ENCODE measurements at regions not wholly inside any gene's neighbourhood (a gene's known extent, or its start where the extent isn't known, plus 50 kb on each side); places are given as distances from the start of the nearest gene placed in this dataset.

DNA sequence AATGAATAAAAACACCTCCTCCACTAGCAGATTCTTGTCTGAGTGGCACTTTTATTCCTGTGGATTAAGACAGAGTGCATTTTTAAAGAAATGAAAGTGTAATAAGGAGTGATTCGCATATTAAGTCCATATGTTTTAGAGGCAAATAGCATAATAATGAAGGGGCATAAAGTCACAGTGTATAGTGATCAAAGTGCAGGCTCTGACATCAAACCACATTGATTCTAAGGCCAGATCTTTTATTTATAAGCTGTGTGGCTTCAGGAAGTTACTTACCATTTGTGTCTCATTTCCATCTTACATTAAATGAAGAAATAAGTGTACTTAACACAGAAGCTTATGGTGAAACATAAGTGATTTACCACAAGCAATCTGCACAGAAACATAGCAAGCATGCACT lies 332.8 kb downstream of the GASK1B start (continued):
- TF ChIP-seq ZNF274 (IDR thresholded peaks at IDR 0.05; ENCODE audit: low read length) (no peak), ZNF274 (tag by site-specific recombination; IDR thresholded peaks at IDR 0.05; ENCODE audit: borderline replicate concordance) (no peak)
- TF ChIP-seq, protein P1, sequence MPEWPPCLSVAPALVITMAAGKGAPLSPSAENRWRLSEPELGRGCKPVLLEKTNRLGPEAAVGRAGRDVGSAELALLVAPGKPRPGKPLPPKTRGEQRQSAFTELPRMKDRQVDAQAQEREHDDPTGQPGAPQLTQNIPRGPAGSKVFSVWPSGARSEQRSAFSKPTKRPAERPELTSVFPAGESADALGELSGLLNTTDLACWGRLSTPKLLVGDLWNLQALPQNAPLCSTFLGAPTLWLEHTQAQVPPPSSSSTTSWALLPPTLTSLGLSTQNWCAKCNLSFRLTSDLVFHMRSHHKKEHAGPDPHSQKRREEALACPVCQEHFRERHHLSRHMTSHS (tag by site-specific recombination; IDR thresholded peaks at IDR 0.05) = no peak

DNA sequence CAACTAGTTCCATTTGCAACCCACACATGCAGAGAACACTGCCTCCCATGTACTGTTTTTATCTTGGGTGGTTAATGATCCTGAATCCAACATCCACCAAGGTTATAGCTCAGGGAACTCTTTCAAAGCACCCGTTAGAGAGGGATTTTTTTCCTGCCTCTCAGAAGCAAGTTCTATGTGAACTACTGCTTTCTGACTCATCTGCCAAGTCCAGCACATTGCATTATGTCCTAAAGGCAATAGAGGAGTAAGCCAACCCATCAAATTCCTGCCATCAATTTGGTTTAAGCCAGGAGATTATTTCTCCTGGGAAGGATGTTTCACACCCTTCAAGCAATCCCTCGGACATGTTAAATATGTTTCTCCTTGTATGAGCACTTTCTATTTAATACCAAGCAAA lies 334.5 kb downstream of the GASK1B start:
- H3K4me3 ChIP-seq (ENCODE audit: low read depth, low read length) = no peak overlapping the region
- H3K36me3 ChIP-seq (ENCODE audit: control insufficient read depth in 2 of 2, insufficient read depth in 1 of 2, low read length in 2 of 2) = no peaks in the 10 kb centered on the region
- H3K27ac ChIP-seq (ENCODE audit: extremely low read depth, low read depth, low read length) = no peak overlapping the region
- no peaks in the 10 kb centered on the region for H3K9me3 ChIP-seq (ENCODE audit: control insufficient read depth, insufficient read depth, low read depth, low read length)
- no peaks in the 10 kb centered on the region for H3K4me1 ChIP-seq (ENCODE audit: control insufficient read depth, insufficient read depth, low read length)
- no peak for TF ChIP-seq ZNF623 (tag by site-specific recombination; IDR thresholded peaks at IDR 0.05)
- TF ChIP-seq PRDM1 (tag by site-specific recombination; IDR thresholded peaks at IDR 0.05) = no peak
- TF ChIP-seq ZNF266 (tag by site-specific recombination; IDR thresholded peaks at IDR 0.05; ENCODE audit: low read depth) = no peak
- TF ChIP-seq SP7 (tag by site-specific recombination; IDR thresholded peaks at IDR 0.05) = no peak
- no peak for TF ChIP-seq ZNF843 (tag by site-specific recombination; IDR thresholded peaks at IDR 0.05)
- TF ChIP-seq, protein P2, sequence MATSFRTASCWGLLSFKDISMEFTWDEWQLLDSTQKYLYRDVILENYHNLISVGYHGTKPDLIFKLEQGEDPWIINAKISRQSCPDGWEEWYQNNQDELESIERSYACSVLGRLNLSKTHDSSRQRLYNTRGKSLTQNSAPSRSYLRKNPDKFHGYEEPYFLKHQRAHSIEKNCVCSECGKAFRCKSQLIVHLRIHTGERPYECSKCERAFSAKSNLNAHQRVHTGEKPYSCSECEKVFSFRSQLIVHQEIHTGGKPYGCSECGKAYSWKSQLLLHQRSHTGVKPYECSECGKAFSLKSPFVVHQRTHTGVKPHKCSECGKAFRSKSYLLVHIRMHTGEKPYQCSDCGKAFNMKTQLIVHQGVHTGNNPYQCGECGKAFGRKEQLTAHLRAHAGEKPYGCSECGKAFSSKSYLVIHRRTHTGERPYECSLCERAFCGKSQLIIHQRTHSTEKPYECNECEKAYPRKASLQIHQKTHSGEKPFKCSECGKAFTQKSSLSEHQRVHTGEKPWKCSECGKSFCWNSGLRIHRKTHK (tag by site-specific recombination; IDR thresholded peaks at IDR 0.05) = no peak
- TF ChIP-seq, protein P3, sequence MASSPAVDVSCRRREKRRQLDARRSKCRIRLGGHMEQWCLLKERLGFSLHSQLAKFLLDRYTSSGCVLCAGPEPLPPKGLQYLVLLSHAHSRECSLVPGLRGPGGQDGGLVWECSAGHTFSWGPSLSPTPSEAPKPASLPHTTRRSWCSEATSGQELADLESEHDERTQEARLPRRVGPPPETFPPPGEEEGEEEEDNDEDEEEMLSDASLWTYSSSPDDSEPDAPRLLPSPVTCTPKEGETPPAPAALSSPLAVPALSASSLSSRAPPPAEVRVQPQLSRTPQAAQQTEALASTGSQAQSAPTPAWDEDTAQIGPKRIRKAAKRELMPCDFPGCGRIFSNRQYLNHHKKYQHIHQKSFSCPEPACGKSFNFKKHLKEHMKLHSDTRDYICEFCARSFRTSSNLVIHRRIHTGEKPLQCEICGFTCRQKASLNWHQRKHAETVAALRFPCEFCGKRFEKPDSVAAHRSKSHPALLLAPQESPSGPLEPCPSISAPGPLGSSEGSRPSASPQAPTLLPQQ (tag by site-specific recombination; IDR thresholded peaks at IDR 0.05) = no peak
- no peak for TF ChIP-seq ZNF184 (tag by site-specific recombination; IDR thresholded peaks at IDR 0.05)
- TF ChIP-seq ZNF354C (tag by site-specific recombination; IDR thresholded peaks at IDR 0.05; ENCODE audit: borderline replicate concordance, low read depth) = no peak
- TF ChIP-seq OSR2 (tag by site-specific recombination; IDR thresholded peaks at IDR 0.05) = no peak
- TF ChIP-seq ZNF654 (tag by site-specific recombination; IDR thresholded peaks at IDR 0.05; ENCODE audit: low read depth) = no peak
- TF ChIP-seq, protein P4, sequence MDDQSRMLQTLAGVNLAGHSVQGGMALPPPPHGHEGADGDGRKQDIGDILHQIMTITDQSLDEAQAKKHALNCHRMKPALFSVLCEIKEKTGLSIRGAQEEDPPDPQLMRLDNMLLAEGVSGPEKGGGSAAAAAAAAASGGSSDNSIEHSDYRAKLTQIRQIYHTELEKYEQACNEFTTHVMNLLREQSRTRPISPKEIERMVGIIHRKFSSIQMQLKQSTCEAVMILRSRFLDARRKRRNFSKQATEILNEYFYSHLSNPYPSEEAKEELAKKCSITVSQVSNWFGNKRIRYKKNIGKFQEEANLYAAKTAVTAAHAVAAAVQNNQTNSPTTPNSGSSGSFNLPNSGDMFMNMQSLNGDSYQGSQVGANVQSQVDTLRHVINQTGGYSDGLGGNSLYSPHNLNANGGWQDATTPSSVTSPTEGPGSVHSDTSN (CRISPR knock-in tag; IDR thresholded peaks at IDR 0.05) = no peak
- TF ChIP-seq, protein P5, sequence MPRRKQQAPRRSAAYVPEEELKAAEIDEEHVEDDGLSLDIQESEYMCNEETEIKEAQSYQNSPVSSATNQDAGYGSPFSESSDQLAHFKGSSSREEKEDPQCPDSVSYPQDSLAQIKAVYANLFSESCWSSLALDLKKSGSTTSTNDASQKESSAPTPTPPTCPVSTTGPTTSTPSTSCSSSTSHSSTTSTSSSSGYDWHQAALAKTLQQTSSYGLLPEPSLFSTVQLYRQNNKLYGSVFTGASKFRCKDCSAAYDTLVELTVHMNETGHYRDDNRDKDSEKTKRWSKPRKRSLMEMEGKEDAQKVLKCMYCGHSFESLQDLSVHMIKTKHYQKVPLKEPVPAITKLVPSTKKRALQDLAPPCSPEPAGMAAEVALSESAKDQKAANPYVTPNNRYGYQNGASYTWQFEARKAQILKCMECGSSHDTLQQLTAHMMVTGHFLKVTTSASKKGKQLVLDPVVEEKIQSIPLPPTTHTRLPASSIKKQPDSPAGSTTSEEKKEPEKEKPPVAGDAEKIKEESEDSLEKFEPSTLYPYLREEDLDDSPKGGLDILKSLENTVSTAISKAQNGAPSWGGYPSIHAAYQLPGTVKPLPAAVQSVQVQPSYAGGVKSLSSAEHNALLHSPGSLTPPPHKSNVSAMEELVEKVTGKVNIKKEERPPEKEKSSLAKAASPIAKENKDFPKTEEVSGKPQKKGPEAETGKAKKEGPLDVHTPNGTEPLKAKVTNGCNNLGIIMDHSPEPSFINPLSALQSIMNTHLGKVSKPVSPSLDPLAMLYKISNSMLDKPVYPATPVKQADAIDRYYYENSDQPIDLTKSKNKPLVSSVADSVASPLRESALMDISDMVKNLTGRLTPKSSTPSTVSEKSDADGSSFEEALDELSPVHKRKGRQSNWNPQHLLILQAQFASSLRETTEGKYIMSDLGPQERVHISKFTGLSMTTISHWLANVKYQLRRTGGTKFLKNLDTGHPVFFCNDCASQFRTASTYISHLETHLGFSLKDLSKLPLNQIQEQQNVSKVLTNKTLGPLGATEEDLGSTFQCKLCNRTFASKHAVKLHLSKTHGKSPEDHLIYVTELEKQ (tag by site-specific recombination; IDR thresholded peaks at IDR 0.05; ENCODE audit: borderline replicate concordance) = no peak
- TF ChIP-seq GLIS1 (tag by site-specific recombination; IDR thresholded peaks at IDR 0.05) = no peak
- TF ChIP-seq BCL11B (tag by site-specific recombination; IDR thresholded peaks at IDR 0.05; ENCODE audit: low read depth) = no peak
- no peak for TF ChIP-seq SETDB1 (IDR thresholded peaks at IDR 0.05; ENCODE audit: insufficient read length, low read length)
- TF ChIP-seq ZNF214 (tag by site-specific recombination; IDR thresholded peaks at IDR 0.05; ENCODE audit: borderline replicate concordance) = no peak
- CTCF ChIA-PET = no interaction called here
- POLR2A ChIA-PET = no interaction called here
